ENCODE measurements at regions not wholly inside any gene's neighbourhood (a gene's known extent, or its start where the extent isn't known, plus 50 kb on each side); places are given as distances from the start of the nearest gene placed in this dataset.

DNA sequence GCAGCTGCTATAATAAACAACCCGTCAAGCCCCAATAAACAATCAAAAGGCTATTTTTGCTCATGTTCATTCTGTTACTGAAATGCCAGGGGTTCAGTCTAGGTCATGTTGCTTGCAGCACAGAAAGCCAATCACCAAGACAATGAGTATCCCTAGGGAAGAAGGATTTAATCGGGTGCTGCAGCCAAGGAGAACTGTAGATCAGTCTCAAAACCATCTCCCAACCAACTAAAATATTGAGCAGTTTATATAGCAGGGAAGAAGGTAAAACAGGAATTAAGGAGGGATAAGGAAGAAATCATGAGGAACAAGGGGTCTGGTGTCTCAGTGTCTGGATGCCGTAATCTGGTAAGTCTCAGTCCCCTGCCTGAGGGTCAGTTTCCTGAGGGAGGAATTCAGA lies 169.5 kb downstream of the BLID start:
- Histone ChIP-seq H3K79me2 (ENCODE audit: insufficient read depth, low read length) (no peaks in the 10 kb centered on the region), H3K27me3 (ENCODE audit: control insufficient read depth in 1 of 2, insufficient read depth in 2 of 2, low read length in 2 of 2) (no peaks in the 10 kb centered on the region), H3K27ac (ENCODE audit: extremely low read length, insufficient read depth, low read length) (no peak overlapping the region), H3K4me1 (ENCODE audit: insufficient read depth, low read length) (peaks cover 14% of the 10 kb centered on the region; the same call in 1 of the 2 replicates), H2AFZ (ENCODE audit: low read length) (no peak overlapping the region), H4K20me1 (ENCODE audit: insufficient read depth, low read length) (no peaks in the 10 kb centered on the region), H3K36me3 (replicated peaks in 1 of 2; ENCODE audit: control insufficient read depth in 1 of 2, insufficient read depth in 2 of 2, low read length in 2 of 2) (no peaks in the 10 kb centered on the region), H3K4me2 (ENCODE audit: low read depth, low read length) (no peak overlapping the region), H3K9ac (ENCODE audit: insufficient read depth, low read depth, low read length) (no peak overlapping the region), H3K9me3 (ENCODE audit: low read length) (peaks cover 9% of the 10 kb centered on the region), H3K4me3 (replicated peaks in 1 of 3; ENCODE audit: insufficient read depth in 1 of 3, low read depth in 2 of 3, low read length in 3 of 3) (no peak overlapping the region)
- CTCF ChIA-PET (ENCODE audit: low intra/inter-chr PET ratio, low total read pairs) = no interaction called here
- TF ChIP-seq ZNF12 (CRISPR knock-in tag; IDR thresholded peaks at IDR 0.05) (peak; percentile 45; the same call in 1 of the 2 replicates), NR2F6 (IDR thresholded peaks at IDR 0.05) (no peak), NR2F6 (CRISPR knock-in tag; IDR thresholded peaks at IDR 0.05) (no peak), ZNF124 (CRISPR knock-in tag; IDR thresholded peaks at IDR 0.05) (peak; percentile 96), CREB1 (IDR thresholded peaks at IDR 0.05) (no peak), CREB1 (CRISPR knock-in tag; IDR thresholded peaks at IDR 0.05) (no peak), DNMT3B (CRISPR knock-in tag; conservative IDR thresholded peaks at IDR 0.05) (no peak)
- WGBS (ENCODE audit: low lambda C conversion rate) = 65% methylated on average over 3 of the region's 3 CpGs
- in situ Hi-C loops (cut with HindIII; ENCODE audit: extremely low pct_ligation_motif_present, low pct_unique_long_range_greater_than_20kb) = no loop called here
- no peak for DNase-seq (ENCODE audit: low spot score)
- ATAC-seq = no peak
- BruUV-seq (replicated peaks) = no TSS peak
- POLR2A ChIA-PET = no interaction called here
- FAIRE-seq = no peak
- intact Hi-C loops (cut with micrococcal nuclease; ENCODE audit: unreplicated experiment) = no loop called here

DNA sequence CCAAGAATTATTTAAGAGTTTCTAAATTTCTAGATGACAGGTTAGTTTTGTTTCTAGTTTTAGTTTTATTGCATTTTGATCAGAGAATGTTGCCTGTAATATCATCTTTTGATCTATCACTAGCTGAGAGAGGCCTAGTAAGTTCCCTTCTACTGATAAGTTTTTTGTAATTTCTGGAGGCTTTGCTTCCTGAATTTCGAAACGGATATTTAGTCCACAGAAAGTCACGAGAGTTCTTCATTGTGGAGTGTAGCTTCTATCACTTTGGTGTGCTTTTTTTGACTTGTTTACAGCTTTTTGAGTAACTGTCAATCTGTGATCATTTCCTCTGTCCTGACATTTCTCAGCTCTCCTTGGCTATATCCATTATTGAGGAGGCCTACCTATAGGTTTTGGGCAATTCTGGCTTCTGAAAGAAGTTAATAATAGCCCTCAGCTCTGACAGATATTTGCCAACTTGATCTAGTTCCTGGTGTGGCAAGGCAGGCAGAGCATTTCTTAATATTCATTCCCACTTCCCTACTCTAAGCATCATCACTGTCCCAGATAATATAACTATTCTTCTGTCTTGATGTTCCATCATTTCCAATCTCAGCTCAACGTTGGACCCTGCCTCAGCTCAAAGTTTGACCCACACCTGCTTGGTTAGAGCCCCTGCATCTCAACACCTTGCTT lies 171.3 kb downstream of the BLID start:
- ATAC-seq (no peak), FAIRE-seq (no peak), DNase-seq (ENCODE audit: low spot score) (no peak)
- no peaks in the 10 kb centered on the region for H3K79me2 ChIP-seq (ENCODE audit: insufficient read depth, low read length)
- no peak overlapping the region for H2AFZ ChIP-seq (ENCODE audit: low read length)
- in situ Hi-C loops (cut with HindIII; ENCODE audit: extremely low pct_ligation_motif_present, low pct_unique_long_range_greater_than_20kb) = no loop called here
- H3K36me3 ChIP-seq (replicated peaks in 1 of 2; ENCODE audit: control insufficient read depth in 1 of 2, insufficient read depth in 2 of 2, low read length in 2 of 2) = no peaks in the 10 kb centered on the region
- no peaks in the 10 kb centered on the region for H3K27me3 ChIP-seq (ENCODE audit: control insufficient read depth in 1 of 2, insufficient read depth in 2 of 2, low read length in 2 of 2)
- no peak overlapping the region for H3K9ac ChIP-seq (ENCODE audit: insufficient read depth, low read depth, low read length)
- H3K4me2 ChIP-seq (ENCODE audit: low read depth, low read length) = no peak overlapping the region
- intact Hi-C loops (cut with micrococcal nuclease; ENCODE audit: unreplicated experiment) = no loop called here
- ChIA-PET CTCF (ENCODE audit: low intra/inter-chr PET ratio, low total read pairs) (no interaction called here), POLR2A (no interaction called here)
- BruUV-seq (replicated peaks) = no TSS peak
- H3K4me3 ChIP-seq (replicated peaks in 1 of 3; ENCODE audit: insufficient read depth in 1 of 3, low read depth in 2 of 3, low read length in 3 of 3) = no peak overlapping the region
- 0% methylated on average over 4 of the region's 4 CpGs for WGBS (ENCODE audit: low lambda C conversion rate)
- H3K27ac ChIP-seq (ENCODE audit: extremely low read length, insufficient read depth, low read length) = no peak overlapping the region
- H3K4me1 ChIP-seq (ENCODE audit: insufficient read depth, low read length) = peaks cover 2% of the 10 kb centered on the region; the same call in 1 of the 2 replicates
- H3K9me3 ChIP-seq (ENCODE audit: low read length) = peaks cover 9% of the 10 kb centered on the region
- no peaks in the 10 kb centered on the region for H4K20me1 ChIP-seq (ENCODE audit: insufficient read depth, low read length)
- TF ChIP-seq, protein P1, sequence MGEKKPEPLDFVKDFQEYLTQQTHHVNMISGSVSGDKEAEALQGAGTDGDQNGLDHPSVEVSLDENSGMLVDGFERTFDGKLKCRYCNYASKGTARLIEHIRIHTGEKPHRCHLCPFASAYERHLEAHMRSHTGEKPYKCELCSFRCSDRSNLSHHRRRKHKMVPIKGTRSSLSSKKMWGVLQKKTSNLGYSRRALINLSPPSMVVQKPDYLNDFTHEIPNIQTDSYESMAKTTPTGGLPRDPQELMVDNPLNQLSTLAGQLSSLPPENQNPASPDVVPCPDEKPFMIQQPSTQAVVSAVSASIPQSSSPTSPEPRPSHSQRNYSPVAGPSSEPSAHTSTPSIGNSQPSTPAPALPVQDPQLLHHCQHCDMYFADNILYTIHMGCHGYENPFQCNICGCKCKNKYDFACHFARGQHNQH (CRISPR knock-in tag; IDR thresholded peaks at IDR 0.05) = no peak
- TF ChIP-seq KLF6 (CRISPR knock-in tag; IDR thresholded peaks at IDR 0.05) (no peak), SNAI1 (CRISPR knock-in tag; IDR thresholded peaks at IDR 0.05; ENCODE audit: borderline replicate concordance) (no peak), ZZZ3 (CRISPR knock-in tag; IDR thresholded peaks at IDR 0.05; ENCODE audit: borderline replicate concordance) (no peak), ZNF333 (CRISPR knock-in tag; IDR thresholded peaks at IDR 0.05; ENCODE audit: borderline replicate concordance) (no peak), ZNF570 (CRISPR knock-in tag; IDR thresholded peaks at IDR 0.05; ENCODE audit: borderline replicate concordance) (no peak), SP2 (CRISPR knock-in tag; IDR thresholded peaks at IDR 0.05) (no peak), ZNF773 (CRISPR knock-in tag; IDR thresholded peaks at IDR 0.05; ENCODE audit: borderline replicate concordance) (no peak), ZFAT (CRISPR knock-in tag; conservative IDR thresholded peaks at IDR 0.05) (no peak), ZNF790 (CRISPR knock-in tag; IDR thresholded peaks at IDR 0.05; ENCODE audit: borderline replicate concordance) (no peak)
- TF ChIP-seq, protein P2, sequence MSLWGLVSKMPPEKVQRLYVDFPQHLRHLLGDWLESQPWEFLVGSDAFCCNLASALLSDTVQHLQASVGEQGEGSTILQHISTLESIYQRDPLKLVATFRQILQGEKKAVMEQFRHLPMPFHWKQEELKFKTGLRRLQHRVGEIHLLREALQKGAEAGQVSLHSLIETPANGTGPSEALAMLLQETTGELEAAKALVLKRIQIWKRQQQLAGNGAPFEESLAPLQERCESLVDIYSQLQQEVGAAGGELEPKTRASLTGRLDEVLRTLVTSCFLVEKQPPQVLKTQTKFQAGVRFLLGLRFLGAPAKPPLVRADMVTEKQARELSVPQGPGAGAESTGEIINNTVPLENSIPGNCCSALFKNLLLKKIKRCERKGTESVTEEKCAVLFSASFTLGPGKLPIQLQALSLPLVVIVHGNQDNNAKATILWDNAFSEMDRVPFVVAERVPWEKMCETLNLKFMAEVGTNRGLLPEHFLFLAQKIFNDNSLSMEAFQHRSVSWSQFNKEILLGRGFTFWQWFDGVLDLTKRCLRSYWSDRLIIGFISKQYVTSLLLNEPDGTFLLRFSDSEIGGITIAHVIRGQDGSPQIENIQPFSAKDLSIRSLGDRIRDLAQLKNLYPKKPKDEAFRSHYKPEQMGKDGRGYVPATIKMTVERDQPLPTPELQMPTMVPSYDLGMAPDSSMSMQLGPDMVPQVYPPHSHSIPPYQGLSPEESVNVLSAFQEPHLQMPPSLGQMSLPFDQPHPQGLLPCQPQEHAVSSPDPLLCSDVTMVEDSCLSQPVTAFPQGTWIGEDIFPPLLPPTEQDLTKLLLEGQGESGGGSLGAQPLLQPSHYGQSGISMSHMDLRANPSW (CRISPR knock-in tag; IDR thresholded peaks at IDR 0.05; ENCODE audit: borderline replicate concordance) = no peak

All from HepG2 (cell line).